Osteoblast (primary cell): ENCODE measurements at regions not wholly inside any gene's neighbourhood (a gene's known extent, or its start where the extent isn't known, plus 50 kb on each side); places are given as distances from the start of the nearest gene placed in this dataset.
A peak's percentile ranks its signal among the peaks of the same experiment; 100 is the strongest.
"Not testable (repeated sequence)": the region's sequence is repeated elsewhere in the genome, so short reads cannot be mapped to it uniquely, and the experiment has no call there.

Experiments
- DNase-seq: peaks from one replicate; pipeline ENCODE4 v3.0.0; 2011; ENCODE audit warnings: low spot score, mixed read lengths; ENCODE audit not compliant: insufficient read length; ENCODE audit errors: missing footprints
- H2AFZ ChIP-seq: 2 replicates; pipeline ENCODE4 v1.6.0; 2011; ENCODE audit warnings: mild to moderate bottlenecking, low read length
- H3K27ac ChIP-seq: 2 replicates; pipeline ENCODE4 v1.5.1; 2011; ENCODE audit warnings: mild to moderate bottlenecking, low read depth, low read length, moderate library complexity
- H3K27me3 ChIP-seq: 2 replicates; pipeline ENCODE4 v1.6.0; 2012; ENCODE audit warnings: mild to moderate bottlenecking, control low read depth, inconsistent platforms, low read length, moderate library complexity; ENCODE audit not compliant: insufficient read depth
- H3K36me3 ChIP-seq: 2 replicates; pipeline ENCODE4 v1.5.1; 2011; ENCODE audit warnings: mild to moderate bottlenecking, low read length, control low read depth, moderate library complexity; ENCODE audit not compliant: insufficient read depth
- H3K4me1 ChIP-seq: 2 replicates; pipeline ENCODE4 v1.5.1; 2011; ENCODE audit warnings: mild to moderate bottlenecking, low read length, control low read depth, moderate library complexity; ENCODE audit not compliant: insufficient read depth
- H3K4me2 ChIP-seq: 2 replicates; pipeline ENCODE4 v1.6.0; 2011; ENCODE audit warnings: mild to moderate bottlenecking, low read length; ENCODE audit not compliant: insufficient read depth
- H3K4me3 ChIP-seq: fragments of 200-600 bp; sonication (generic); 3 replicates; pipeline ENCODE4 v1.5.1; 2012; ENCODE audit warnings: mild to moderate bottlenecking, low read length, inconsistent platforms; ENCODE audit not compliant: insufficient read depth
- H3K79me2 ChIP-seq: 2 replicates; pipeline ENCODE4 v1.6.0; 2012; ENCODE audit warnings: mild to moderate bottlenecking, low read length, control low read depth, inconsistent platforms; ENCODE audit not compliant: insufficient read depth
- H3K9me3 ChIP-seq: 2 replicates; pipeline ENCODE4 v1.5.1; 2011; ENCODE audit warnings: low read depth, low read length, control low read depth
- H4K20me1 ChIP-seq: 2 replicates; pipeline ENCODE4 v1.6.0; 2012; ENCODE audit warnings: mild to moderate bottlenecking, low read length, control low read depth; ENCODE audit not compliant: insufficient read depth
- TF ChIP-seq, protein P1 (sequence below): IDR thresholded peaks from 2 replicates; pipeline ENCODE4 v1.5.1; 2011; ENCODE audit warnings: mild to moderate bottlenecking, low read depth, low read length, moderate library complexity; ENCODE audit errors: extremely low read depth

DNA sequence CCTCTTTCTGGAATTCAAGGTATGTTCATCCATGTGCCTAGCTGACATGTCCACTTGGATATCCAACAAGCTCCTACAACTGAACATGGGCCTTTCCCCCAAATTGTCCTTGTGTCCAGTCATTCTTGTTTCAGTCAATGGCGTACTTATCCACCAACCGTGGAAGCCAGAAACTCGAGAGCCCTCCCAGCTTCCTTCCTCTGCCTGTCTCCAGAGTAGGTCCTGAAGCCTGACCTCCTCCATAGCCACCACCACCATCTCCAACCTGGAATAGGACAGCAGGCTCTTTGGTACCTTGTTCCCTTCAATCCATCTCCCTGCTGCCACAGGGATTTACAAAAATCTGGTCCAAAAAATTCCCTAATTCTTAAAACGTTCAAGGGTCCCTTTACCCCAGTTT lies 305.1 kb downstream of the RPS24 start:
- no peaks in the 10 kb centered on the region for H3K36me3 ChIP-seq
- no peak overlapping the region for H3K4me2 ChIP-seq
- peaks cover 40% of the 10 kb centered on the region for H3K4me1 ChIP-seq

DNA sequence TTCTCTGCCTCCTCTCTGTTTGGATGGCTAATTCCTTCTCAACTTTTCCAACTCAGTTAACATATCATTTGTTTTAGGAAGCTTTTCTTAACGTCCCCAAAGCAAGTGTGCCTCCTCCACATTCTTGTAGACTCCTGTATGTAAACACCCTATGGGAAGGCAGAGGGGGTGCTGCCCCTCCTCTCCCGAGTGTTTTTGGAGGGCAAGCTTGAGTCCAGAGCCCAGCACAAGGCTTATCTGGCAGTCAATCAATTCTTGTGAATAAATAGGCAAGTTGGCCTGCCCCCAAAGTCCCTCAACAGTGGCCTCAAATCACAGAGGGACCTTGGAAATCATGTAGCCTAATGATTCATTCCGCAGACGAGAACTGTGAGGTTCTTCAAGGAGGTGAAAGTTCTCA lies 305.6 kb downstream of the RPS24 start:
- Histone ChIP-seq H3K36me3 (no peaks in the 10 kb centered on the region), H3K79me2 (no peaks in the 10 kb centered on the region), H3K9me3 (no peaks in the 10 kb centered on the region), H3K4me1 (peaks cover 40% of the 10 kb centered on the region), H2AFZ (no peak overlapping the region), H3K4me2 (no peak overlapping the region), H3K27ac (no peak overlapping the region), H4K20me1 (no peaks in the 10 kb centered on the region), H3K4me3 (no peak overlapping the region), H3K27me3 (peaks cover 3% of the 10 kb centered on the region)
- TF ChIP-seq, protein P1, sequence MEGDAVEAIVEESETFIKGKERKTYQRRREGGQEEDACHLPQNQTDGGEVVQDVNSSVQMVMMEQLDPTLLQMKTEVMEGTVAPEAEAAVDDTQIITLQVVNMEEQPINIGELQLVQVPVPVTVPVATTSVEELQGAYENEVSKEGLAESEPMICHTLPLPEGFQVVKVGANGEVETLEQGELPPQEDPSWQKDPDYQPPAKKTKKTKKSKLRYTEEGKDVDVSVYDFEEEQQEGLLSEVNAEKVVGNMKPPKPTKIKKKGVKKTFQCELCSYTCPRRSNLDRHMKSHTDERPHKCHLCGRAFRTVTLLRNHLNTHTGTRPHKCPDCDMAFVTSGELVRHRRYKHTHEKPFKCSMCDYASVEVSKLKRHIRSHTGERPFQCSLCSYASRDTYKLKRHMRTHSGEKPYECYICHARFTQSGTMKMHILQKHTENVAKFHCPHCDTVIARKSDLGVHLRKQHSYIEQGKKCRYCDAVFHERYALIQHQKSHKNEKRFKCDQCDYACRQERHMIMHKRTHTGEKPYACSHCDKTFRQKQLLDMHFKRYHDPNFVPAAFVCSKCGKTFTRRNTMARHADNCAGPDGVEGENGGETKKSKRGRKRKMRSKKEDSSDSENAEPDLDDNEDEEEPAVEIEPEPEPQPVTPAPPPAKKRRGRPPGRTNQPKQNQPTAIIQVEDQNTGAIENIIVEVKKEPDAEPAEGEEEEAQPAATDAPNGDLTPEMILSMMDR = no peak
- peak; percentile 76 for DNase-seq

More for the DNA sequence above, 305.1 kb downstream of the RPS24 start:
- TF ChIP-seq, protein P1 = no peak
- no peak for DNase-seq
- Histone ChIP-seq H2AFZ (no peak overlapping the region), H3K27me3 (peaks cover 3% of the 10 kb centered on the region), H4K20me1 (no peaks in the 10 kb centered on the region), H3K79me2 (no peaks in the 10 kb centered on the region), H3K9me3 (no peaks in the 10 kb centered on the region), H3K4me3 (no peak overlapping the region), H3K27ac (no peak overlapping the region)

GRCh38 chr10:78341953-78342614 lies 308.4 kb downstream of the RPS24 start:
- no peaks in the 10 kb centered on the region for H4K20me1 ChIP-seq
- H3K79me2 ChIP-seq = no peaks in the 10 kb centered on the region
- H2AFZ ChIP-seq = no peak overlapping the region
- H3K9me3 ChIP-seq = no peaks in the 10 kb centered on the region
- DNase-seq = no peak
- H3K27me3 ChIP-seq = peaks cover 3% of the 10 kb centered on the region
- peaks cover 14% of the 10 kb centered on the region for H3K4me1 ChIP-seq
- no peak overlapping the region for H3K27ac ChIP-seq
- TF ChIP-seq, protein P1 = no peak
- H3K4me3 ChIP-seq = no peak overlapping the region
- H3K36me3 ChIP-seq = no peaks in the 10 kb centered on the region
- no peak overlapping the region for H3K4me2 ChIP-seq

GRCh38 chr10:78342827-78343653 lies 309.4 kb downstream of the RPS24 start:
- Histone ChIP-seq H2AFZ (no peak overlapping the region), H3K27me3 (peaks cover 3% of the 10 kb centered on the region), H3K4me1 (peaks cover 8% of the 10 kb centered on the region), H3K36me3 (no peaks in the 10 kb centered on the region), H3K4me3 (no peak overlapping the region), H3K9me3 (no peaks in the 10 kb centered on the region), H3K4me2 (no peak overlapping the region), H3K27ac (no peak overlapping the region), H3K79me2 (no peaks in the 10 kb centered on the region), H4K20me1 (no peaks in the 10 kb centered on the region)
- TF ChIP-seq, protein P1 = no peak
- DNase-seq = no peak

- H3K4me2 ChIP-seq, H3K27me3 ChIP-seq, H3K27ac ChIP-seq, H3K36me3 ChIP-seq, H3K9me3 ChIP-seq, H3K4me1 ChIP-seq, H2AFZ ChIP-seq, H3K79me2 ChIP-seq, H3K4me3 ChIP-seq, DNase-seq, H4K20me1 ChIP-seq: not testable (repeated sequence)
These were observed 310.6 kb downstream of the RPS24 start for GRCh38 chr10:78344257-78344656.

- not testable (repeated sequence) for H4K20me1 ChIP-seq, H3K36me3 ChIP-seq, H3K9me3 ChIP-seq, H2AFZ ChIP-seq, H3K27ac ChIP-seq, H3K4me1 ChIP-seq, H3K4me3 ChIP-seq, H3K79me2 ChIP-seq, H3K4me2 ChIP-seq, H3K27me3 ChIP-seq, DNase-seq
These were observed 311.9 kb downstream of the RPS24 start for GRCh38 chr10:78345515-78345914.
